Liver (tissue), 8 donors: ENCODE measurements at regions not wholly inside any gene's neighbourhood (a gene's known extent, or its start where the extent isn't known, plus 50 kb on each side); places are given as distances from the start of the nearest gene placed in this dataset.

Experiments
- DNase-seq: peaks from one replicate; pipeline ENCODE4 v3.0.0-alpha.2; 2017; ENCODE audit warnings: low spot score
- H3K27ac ChIP-seq, 2 donors: one replicate each; pipeline ENCODE4 v1.7.0; 2013; ENCODE audit warnings: inconsistent platforms in 2 of 2, low read length in 2 of 2, control low read depth in 1 of 2, low read depth in 1 of 2, mild to moderate bottlenecking in 1 of 2
- H3K27me3 ChIP-seq, 4 donors: one replicate each; pipeline versions ENCODE4 v1.6.1 to v1.7.0; 2013; ENCODE audit warnings: low read length in 3 of 4, inconsistent platforms in 1 of 4, mild to moderate bottlenecking in 1 of 4, moderate library complexity in 1 of 4; ENCODE audit not compliant: control insufficient read depth in 4 of 4, insufficient read depth in 4 of 4
- H3K36me3 ChIP-seq, 4 donors: one replicate each; pipeline versions ENCODE4 v1.6.1 to v1.7.0; 2013; ENCODE audit warnings: low read length in 3 of 4, mild to moderate bottlenecking in 3 of 4, low read depth in 1 of 4, moderate library complexity in 1 of 4; ENCODE audit not compliant: control insufficient read depth in 4 of 4, insufficient read depth in 3 of 4
- H3K4me1 ChIP-seq, 4 donors: one replicate each; pipeline versions ENCODE4 v1.6.1 to v1.7.0; 2013; ENCODE audit warnings: low read length in 3 of 4, mild to moderate bottlenecking in 3 of 4, moderate library complexity in 1 of 4; ENCODE audit not compliant: control insufficient read depth in 4 of 4, insufficient read depth in 4 of 4
- H3K4me3 ChIP-seq, 3 donors: one replicate each; pipeline versions ENCODE4 v1.6.1 to v1.7.0; 2013; ENCODE audit warnings: low read length in 3 of 3, control low read depth in 1 of 3, low read depth in 1 of 3, mild to moderate bottlenecking in 1 of 3
- H3K9ac ChIP-seq, 2 donors: one replicate each; pipeline ENCODE4 v1.7.0; 2013; ENCODE audit warnings: low read length in 2 of 2, mild to moderate bottlenecking in 2 of 2, moderate library complexity in 2 of 2, control low read depth in 1 of 2, low read depth in 1 of 2
- H3K9me3 ChIP-seq, 4 donors: one replicate each; pipeline versions ENCODE4 v1.6.1 to v1.7.0; 2013; ENCODE audit warnings: low read length in 3 of 4; ENCODE audit not compliant: control insufficient read depth in 4 of 4
- ATF3 ChIP-seq: IDR thresholded peaks from 2 replicates; pipeline ENCODE4 v1.6.1; 2016; ENCODE audit warnings: antibody characterized with exemption
- FOXA1 ChIP-seq: IDR thresholded peaks from 2 replicates; pipeline ENCODE4 v1.6.1; 2016; ENCODE audit warnings: antibody characterized with exemption
- FOXA2 ChIP-seq: IDR thresholded peaks from 2 replicates; pipeline ENCODE4 v1.6.1; 2016; ENCODE audit warnings: antibody characterized with exemption
- GABPA ChIP-seq, 2 donors: IDR thresholded peaks in 1 of 2; conservative IDR thresholded peaks in 1 of 2; 2 replicates each; pipeline ENCODE4 v1.6.1; 2016; ENCODE audit warnings: antibody characterized with exemption in 2 of 2, mild to moderate bottlenecking in 1 of 2, moderate library complexity in 1 of 2
- HNF4A ChIP-seq, 2 donors: conservative IDR thresholded peaks; 2 replicates each; pipeline ENCODE4 v1.6.1; 2016; ENCODE audit warnings: antibody characterized with exemption in 2 of 2, mild to moderate bottlenecking in 2 of 2
- HNF4G ChIP-seq: IDR thresholded peaks from 2 replicates; pipeline ENCODE4 v1.6.1; 2016; ENCODE audit warnings: antibody characterized with exemption
- JUND ChIP-seq, 2 donors: IDR thresholded peaks; 2 replicates each; pipeline ENCODE4 v1.6.1; 2016; ENCODE audit warnings: antibody characterized with exemption in 2 of 2
- NR2F2 ChIP-seq: IDR thresholded peaks from 2 replicates; pipeline ENCODE4 v1.6.1; 2016; ENCODE audit warnings: antibody characterized with exemption
- RAD21 ChIP-seq, 2 donors: IDR thresholded peaks; 2 replicates each; pipeline ENCODE4 v1.6.1; 2016; ENCODE audit warnings: antibody characterized with exemption in 2 of 2, mild to moderate bottlenecking in 2 of 2
- TAF1 ChIP-seq: conservative IDR thresholded peaks from 2 replicates; pipeline ENCODE4 v1.6.1; 2016; ENCODE audit warnings: antibody characterized with exemption, mild to moderate bottlenecking
- YY1 ChIP-seq: IDR thresholded peaks from 2 replicates; pipeline ENCODE4 v1.6.1; 2016; ENCODE audit warnings: antibody characterized with exemption, mild to moderate bottlenecking
- ZBTB33 ChIP-seq: IDR thresholded peaks from 2 replicates; pipeline ENCODE4 v1.6.1; 2016; ENCODE audit warnings: antibody characterized with exemption
- WGBS: extraction: QIAGEN DNeasy Blood & Tissue Kit; methylation state at CpG from one replicate; pipeline ENCODE4 v1.1.7; 2013; 5-methylcytosine and 5-hydroxymethylcytosine counted together
- TF ChIP-seq, protein P1 (sequence below): IDR thresholded peaks from 2 replicates; pipeline ENCODE4 v1.6.1; 2016; ENCODE audit warnings: antibody characterized with exemption, mild to moderate bottlenecking
- TF ChIP-seq, protein P2 (sequence below): IDR thresholded peaks from 2 replicates; pipeline ENCODE4 v1.6.1; 2016; ENCODE audit warnings: antibody characterized with exemption
- TF ChIP-seq, protein P3 (sequence below): fragments of 150-350 bp; IDR thresholded peaks from 2 replicates; pipeline ENCODE4 v1.5.1; 2017; ENCODE audit warnings: improper control_type of control experiment, low read depth, low read length; ENCODE audit not compliant: missing input control
- donor health status: healthy.
- donor health status: healthy.
- donor health status: healthy.
- donor health status: healthy.
- donor health status: healthy.

DNA sequence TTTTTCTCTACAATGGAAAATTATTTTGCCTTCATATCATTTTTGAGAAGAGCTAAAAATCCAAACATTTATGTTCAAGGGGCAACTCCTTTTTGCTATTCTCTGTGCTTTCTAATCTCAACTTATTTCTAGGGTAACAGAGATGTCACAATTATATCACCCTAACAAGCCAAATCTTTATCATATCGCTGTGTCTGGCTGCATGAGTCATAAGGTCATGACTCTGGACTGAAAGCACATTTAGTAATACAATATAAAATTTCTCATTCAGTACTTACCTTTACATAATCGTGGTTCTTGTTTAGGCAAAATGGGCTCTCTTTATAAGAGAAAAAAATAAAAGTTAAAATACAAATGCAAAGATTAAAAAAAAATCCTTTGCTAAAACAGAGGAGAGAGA lies 326.0 kb downstream of the CASP12 start:
- Histone ChIP-seq H3K36me3 (no peaks in the 10 kb centered on the region), H3K9me3 (no peaks in the 10 kb centered on the region), H3K27ac (no peak overlapping the region), H3K4me1 (no peaks in the 10 kb centered on the region), H3K27me3 (no peaks in the 10 kb centered on the region), H3K9ac (no peak overlapping the region), H3K4me3 (no peak overlapping the region)
- WGBS, result 52% methylated on average over 2 of the region's 2 CpGs
- TF ChIP-seq TAF1 (no peak), ATF3 (no peak), NR2F2 (no peak), ZBTB33 (no peak), RAD21 (IDR thresholded peaks at IDR 0.05) (no peak), HNF4G (no peak)
- DNase-seq, result no peak

GRCh38 chr11:104570078-104570701 lies 328.1 kb downstream of the CASP12 start:
- no peak for DNase-seq
- no peak for TF ChIP-seq HNF4A (conservative IDR thresholded peaks at IDR 0.05)
- TF ChIP-seq YY1, result no peak
- TF ChIP-seq JUND (IDR thresholded peaks at IDR 0.05), result no peak
- TF ChIP-seq GABPA (IDR thresholded peaks at IDR 0.05 in 1 of 2, conservative IDR thresholded peaks at IDR 0.05 in 1 of 2), result no peak
- TF ChIP-seq RAD21 (IDR thresholded peaks at IDR 0.05), result no peak
- no peak for TF ChIP-seq FOXA1
- TF ChIP-seq ATF3, result no peak
- TF ChIP-seq ZBTB33, result no peak
- no peak for TF ChIP-seq HNF4G
- TF ChIP-seq, protein P1, sequence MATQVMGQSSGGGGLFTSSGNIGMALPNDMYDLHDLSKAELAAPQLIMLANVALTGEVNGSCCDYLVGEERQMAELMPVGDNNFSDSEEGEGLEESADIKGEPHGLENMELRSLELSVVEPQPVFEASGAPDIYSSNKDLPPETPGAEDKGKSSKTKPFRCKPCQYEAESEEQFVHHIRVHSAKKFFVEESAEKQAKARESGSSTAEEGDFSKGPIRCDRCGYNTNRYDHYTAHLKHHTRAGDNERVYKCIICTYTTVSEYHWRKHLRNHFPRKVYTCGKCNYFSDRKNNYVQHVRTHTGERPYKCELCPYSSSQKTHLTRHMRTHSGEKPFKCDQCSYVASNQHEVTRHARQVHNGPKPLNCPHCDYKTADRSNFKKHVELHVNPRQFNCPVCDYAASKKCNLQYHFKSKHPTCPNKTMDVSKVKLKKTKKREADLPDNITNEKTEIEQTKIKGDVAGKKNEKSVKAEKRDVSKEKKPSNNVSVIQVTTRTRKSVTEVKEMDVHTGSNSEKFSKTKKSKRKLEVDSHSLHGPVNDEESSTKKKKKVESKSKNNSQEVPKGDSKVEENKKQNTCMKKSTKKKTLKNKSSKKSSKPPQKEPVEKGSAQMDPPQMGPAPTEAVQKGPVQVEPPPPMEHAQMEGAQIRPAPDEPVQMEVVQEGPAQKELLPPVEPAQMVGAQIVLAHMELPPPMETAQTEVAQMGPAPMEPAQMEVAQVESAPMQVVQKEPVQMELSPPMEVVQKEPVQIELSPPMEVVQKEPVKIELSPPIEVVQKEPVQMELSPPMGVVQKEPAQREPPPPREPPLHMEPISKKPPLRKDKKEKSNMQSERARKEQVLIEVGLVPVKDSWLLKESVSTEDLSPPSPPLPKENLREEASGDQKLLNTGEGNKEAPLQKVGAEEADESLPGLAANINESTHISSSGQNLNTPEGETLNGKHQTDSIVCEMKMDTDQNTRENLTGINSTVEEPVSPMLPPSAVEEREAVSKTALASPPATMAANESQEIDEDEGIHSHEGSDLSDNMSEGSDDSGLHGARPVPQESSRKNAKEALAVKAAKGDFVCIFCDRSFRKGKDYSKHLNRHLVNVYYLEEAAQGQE, result no peak
- TF ChIP-seq, protein P2, sequence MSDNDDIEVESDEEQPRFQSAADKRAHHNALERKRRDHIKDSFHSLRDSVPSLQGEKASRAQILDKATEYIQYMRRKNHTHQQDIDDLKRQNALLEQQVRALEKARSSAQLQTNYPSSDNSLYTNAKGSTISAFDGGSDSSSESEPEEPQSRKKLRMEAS, result no peak
- TF ChIP-seq NR2F2, result no peak
- TF ChIP-seq, protein P3, sequence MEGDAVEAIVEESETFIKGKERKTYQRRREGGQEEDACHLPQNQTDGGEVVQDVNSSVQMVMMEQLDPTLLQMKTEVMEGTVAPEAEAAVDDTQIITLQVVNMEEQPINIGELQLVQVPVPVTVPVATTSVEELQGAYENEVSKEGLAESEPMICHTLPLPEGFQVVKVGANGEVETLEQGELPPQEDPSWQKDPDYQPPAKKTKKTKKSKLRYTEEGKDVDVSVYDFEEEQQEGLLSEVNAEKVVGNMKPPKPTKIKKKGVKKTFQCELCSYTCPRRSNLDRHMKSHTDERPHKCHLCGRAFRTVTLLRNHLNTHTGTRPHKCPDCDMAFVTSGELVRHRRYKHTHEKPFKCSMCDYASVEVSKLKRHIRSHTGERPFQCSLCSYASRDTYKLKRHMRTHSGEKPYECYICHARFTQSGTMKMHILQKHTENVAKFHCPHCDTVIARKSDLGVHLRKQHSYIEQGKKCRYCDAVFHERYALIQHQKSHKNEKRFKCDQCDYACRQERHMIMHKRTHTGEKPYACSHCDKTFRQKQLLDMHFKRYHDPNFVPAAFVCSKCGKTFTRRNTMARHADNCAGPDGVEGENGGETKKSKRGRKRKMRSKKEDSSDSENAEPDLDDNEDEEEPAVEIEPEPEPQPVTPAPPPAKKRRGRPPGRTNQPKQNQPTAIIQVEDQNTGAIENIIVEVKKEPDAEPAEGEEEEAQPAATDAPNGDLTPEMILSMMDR, result no peak
- no peak for TF ChIP-seq FOXA2
- H3K36me3 ChIP-seq, result no peaks in the 10 kb centered on the region
- H3K27me3 ChIP-seq, result no peaks in the 10 kb centered on the region
- H3K9me3 ChIP-seq, result peaks cover 0 to 1% (median 0%) of the 10 kb centered on the region in 4 donors
- no peak overlapping the region for H3K9ac ChIP-seq
- no peak overlapping the region for H3K27ac ChIP-seq
- no peak overlapping the region for H3K4me3 ChIP-seq
- no peaks in the 10 kb centered on the region for H3K4me1 ChIP-seq
- WGBS, result 66% methylated on average over 4 of the region's 4 CpGs
